ENCODE measurements at regions not wholly inside any gene's neighbourhood (a gene's known extent, or its start where the extent isn't known, plus 50 kb on each side); places are given as distances from the start of the nearest gene placed in this dataset.

DNA sequence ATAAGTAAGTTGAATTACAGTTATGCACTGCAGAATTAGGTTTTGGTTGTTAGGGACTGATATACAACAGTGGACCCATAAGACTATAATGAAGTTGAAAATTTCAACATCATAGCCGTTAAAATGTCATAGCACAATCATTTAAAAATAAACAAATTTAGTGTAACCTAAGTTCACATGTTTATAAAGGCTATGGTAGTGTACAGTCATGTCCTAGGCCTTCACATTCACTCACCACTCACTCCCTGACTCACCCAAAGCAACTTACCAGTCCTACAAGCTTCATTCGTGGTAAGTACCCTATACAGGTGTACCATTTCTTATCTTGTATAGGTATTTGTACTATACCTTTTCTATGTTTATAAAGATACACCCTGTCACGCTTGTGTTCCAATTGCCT lies 113.7 kb downstream of the RAB11FIP2 start:
- TF ChIP-seq, protein P1, sequence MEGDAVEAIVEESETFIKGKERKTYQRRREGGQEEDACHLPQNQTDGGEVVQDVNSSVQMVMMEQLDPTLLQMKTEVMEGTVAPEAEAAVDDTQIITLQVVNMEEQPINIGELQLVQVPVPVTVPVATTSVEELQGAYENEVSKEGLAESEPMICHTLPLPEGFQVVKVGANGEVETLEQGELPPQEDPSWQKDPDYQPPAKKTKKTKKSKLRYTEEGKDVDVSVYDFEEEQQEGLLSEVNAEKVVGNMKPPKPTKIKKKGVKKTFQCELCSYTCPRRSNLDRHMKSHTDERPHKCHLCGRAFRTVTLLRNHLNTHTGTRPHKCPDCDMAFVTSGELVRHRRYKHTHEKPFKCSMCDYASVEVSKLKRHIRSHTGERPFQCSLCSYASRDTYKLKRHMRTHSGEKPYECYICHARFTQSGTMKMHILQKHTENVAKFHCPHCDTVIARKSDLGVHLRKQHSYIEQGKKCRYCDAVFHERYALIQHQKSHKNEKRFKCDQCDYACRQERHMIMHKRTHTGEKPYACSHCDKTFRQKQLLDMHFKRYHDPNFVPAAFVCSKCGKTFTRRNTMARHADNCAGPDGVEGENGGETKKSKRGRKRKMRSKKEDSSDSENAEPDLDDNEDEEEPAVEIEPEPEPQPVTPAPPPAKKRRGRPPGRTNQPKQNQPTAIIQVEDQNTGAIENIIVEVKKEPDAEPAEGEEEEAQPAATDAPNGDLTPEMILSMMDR (IDR thresholded peaks at IDR 0.05), result no peak
- TF ChIP-seq POLR2A (IDR thresholded peaks at IDR 0.05), result no peak

All from esophagus squamous epithelium (tissue), 4 donors.